Endothelial cell (in vitro differentiated cells): ENCODE measurements at regions not wholly inside any gene's neighbourhood (a gene's known extent, or its start where the extent isn't known, plus 50 kb on each side); places are given as distances from the start of the nearest gene placed in this dataset.

Experiments used
- DNase-seq: peaks from one replicate; pipeline ENCODE4 v3.0.0; 2021; ENCODE audit warnings: low spot score
- H3K27ac Mint-ChIP-seq: one replicate; pipeline ENCODE4 v1.8.0; 2021; ENCODE audit warnings: mixed read lengths, inconsistent platforms; ENCODE audit not compliant: unreplicated experiment
- H3K27me3 Mint-ChIP-seq: one replicate; pipeline ENCODE4 v1.8.0; 2021; ENCODE audit warnings: mild to moderate bottlenecking, moderate library complexity, mixed read lengths, inconsistent platforms; ENCODE audit not compliant: unreplicated experiment
- H3K36me3 Mint-ChIP-seq: one replicate; pipeline ENCODE4 v1.8.0; 2021; ENCODE audit warnings: mild to moderate bottlenecking, low read depth, mixed read lengths, inconsistent platforms; ENCODE audit not compliant: unreplicated experiment
- H3K4me1 Mint-ChIP-seq: one replicate; pipeline ENCODE4 v1.8.0; 2021; ENCODE audit warnings: mild to moderate bottlenecking, mixed read lengths, inconsistent platforms; ENCODE audit not compliant: unreplicated experiment
- H3K4me3 Mint-ChIP-seq: one replicate; pipeline ENCODE4 v1.8.0; 2021; ENCODE audit warnings: mild to moderate bottlenecking, mixed read lengths, inconsistent platforms; ENCODE audit not compliant: unreplicated experiment
- H3K9me3 Mint-ChIP-seq: one replicate; pipeline ENCODE4 v1.8.0; 2021; ENCODE audit warnings: mixed read lengths, inconsistent platforms; ENCODE audit not compliant: unreplicated experiment
- CTCF ChIP-seq: fragments of 200-600 bp; sonication (generic); IDR thresholded peaks from one replicate; pipeline ENCODE4 v1.5.0; 2021; ENCODE audit warnings: antibody characterized with exemption; ENCODE audit not compliant: unreplicated experiment

- no peak for TF ChIP-seq CTCF
- Mint-ChIP-seq H3K4me1 (peaks cover 3% of the 10 kb centered on the region), H3K4me3 (no peak overlapping the region), H3K27me3 (no peaks in the 10 kb centered on the region), H3K27ac (no peak overlapping the region), H3K9me3 (no peaks in the 10 kb centered on the region), H3K36me3 (no peaks in the 10 kb centered on the region)
- no peak for DNase-seq
These were observed 669.1 kb upstream of the CDH6 start for GRCh38 chr5:30524428-30524827.

GRCh38 chr5:30523061-30523460 lies 670.4 kb upstream of the CDH6 start:
- TF ChIP-seq CTCF, result no peak
- Mint-ChIP-seq H3K4me1 (peaks cover 3% of the 10 kb centered on the region), H3K9me3 (no peaks in the 10 kb centered on the region), H3K27ac (no peak overlapping the region), H3K27me3 (no peaks in the 10 kb centered on the region), H3K36me3 (no peaks in the 10 kb centered on the region), H3K4me3 (no peak overlapping the region)
- no peak for DNase-seq

- Mint-ChIP-seq H3K27me3 (no peaks in the 10 kb centered on the region), H3K27ac (peak overlapping the region; percentile 68), H3K36me3 (no peaks in the 10 kb centered on the region), H3K4me3 (no peak overlapping the region), H3K4me1 (peaks cover 7% of the 10 kb centered on the region), H3K9me3 (no peaks in the 10 kb centered on the region)
- no peak for TF ChIP-seq CTCF
- no peak for DNase-seq
These were observed 688.2 kb upstream of the CDH6 start for GRCh38 chr5:30505014-30505886.

GRCh38 chr5:30502277-30502676 lies 691.2 kb upstream of the CDH6 start:
- no peaks in the 10 kb centered on the region for H3K9me3 Mint-ChIP-seq
- no peak overlapping the region for H3K27ac Mint-ChIP-seq
- H3K4me1 Mint-ChIP-seq, result peaks cover 7% of the 10 kb centered on the region

More at GRCh38 chr5:30502277-30502676, 691.2 kb upstream of the CDH6 start:
- Mint-ChIP-seq H3K27me3 (no peaks in the 10 kb centered on the region), H3K4me3 (no peak overlapping the region), H3K36me3 (no peaks in the 10 kb centered on the region)
- DNase-seq, result no peak
- TF ChIP-seq CTCF, result no peak
